ENCODE measurements at regions not wholly inside any gene's neighbourhood (a gene's known extent, or its start where the extent isn't known, plus 50 kb on each side); places are given as distances from the start of the nearest gene placed in this dataset.

- TF ChIP-seq CTCF (IDR thresholded peaks at IDR 0.05; ENCODE audit: low read depth, low read length) (no peak), EZH2phosphoT487 (IDR thresholded peaks at IDR 0.05; ENCODE audit: low read depth) (no peak)
Measured at GRCh38 chr5:62149879-62150278, 156.1 kb upstream of the KIF2A start.

Data from OCI-LY3 (cell line).